ENCODE measurements at regions not wholly inside any gene's neighbourhood (a gene's known extent, or its start where the extent isn't known, plus 50 kb on each side); places are given as distances from the start of the nearest gene placed in this dataset.

DNA sequence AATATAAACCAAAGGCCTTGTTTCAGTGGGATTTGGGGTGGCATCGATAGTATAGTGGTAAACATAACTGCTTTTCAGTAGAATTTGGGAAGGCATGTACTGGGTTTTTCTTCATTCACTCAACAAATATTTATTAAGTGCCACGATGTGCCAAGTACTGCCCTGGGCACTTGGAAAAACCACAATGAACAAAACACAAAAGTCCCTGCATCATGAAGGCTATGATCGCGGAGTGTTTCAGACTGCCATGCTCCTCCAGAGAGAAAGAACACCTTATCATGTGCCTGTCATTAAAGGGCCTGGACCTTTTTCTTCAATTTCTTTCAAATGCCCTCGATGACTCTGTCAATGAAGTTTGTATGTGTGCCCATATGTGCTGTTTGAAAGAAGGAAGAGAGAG, 59.2 kb upstream of the CEP85L start:
- Histone ChIP-seq H2BK120ac (ENCODE audit: low read depth, low read length) (no peak overlapping the region), H2AK5ac (ENCODE audit: low read length) (no peak overlapping the region), H3K79me2 (ENCODE audit: control insufficient read depth, insufficient read depth, low read length) (no peaks in the 10 kb centered on the region), H3K4ac (ENCODE audit: low read depth, low read length) (no peak overlapping the region), H3K27me3 (ENCODE audit: insufficient read depth, low read length, poor library complexity) (no peaks in the 10 kb centered on the region), H2BK5ac (ENCODE audit: low read length) (peak overlapping the region; percentile 0), H3K56ac (ENCODE audit: low read length) (no peak overlapping the region), H3K27ac (ENCODE audit: low read depth, low read length) (no peak overlapping the region), H4K8ac (ENCODE audit: low read depth, low read length) (no peak overlapping the region), H2BK15ac (replicated peaks; ENCODE audit: low read depth) (no peak overlapping the region), H3K36me3 (ENCODE audit: control insufficient read depth, insufficient read depth, low read length) (no peaks in the 10 kb centered on the region), H3K23ac (ENCODE audit: low read length) (no peak overlapping the region), H3K4me2 (ENCODE audit: low read length) (no peak overlapping the region), H3K9ac (ENCODE audit: low read length) (no peak overlapping the region), H3K79me1 (ENCODE audit: low read length) (no peaks in the 10 kb centered on the region), H3K4me1 (ENCODE audit: control insufficient read depth, low read depth, low read length) (peaks cover 8% of the 10 kb centered on the region), H4K5ac (ENCODE audit: low read length) (no peak overlapping the region), H3K4me3 (ENCODE audit: low read length) (no peak overlapping the region), H3K18ac (ENCODE audit: low read length) (no peak overlapping the region)
- no peak for DNase-seq
- WGBS (ENCODE audit: extremely low coverage, insufficient coverage, low lambda C conversion rate), result no CpG with 5 or more reads among the region's 5 CpGs

DNA sequence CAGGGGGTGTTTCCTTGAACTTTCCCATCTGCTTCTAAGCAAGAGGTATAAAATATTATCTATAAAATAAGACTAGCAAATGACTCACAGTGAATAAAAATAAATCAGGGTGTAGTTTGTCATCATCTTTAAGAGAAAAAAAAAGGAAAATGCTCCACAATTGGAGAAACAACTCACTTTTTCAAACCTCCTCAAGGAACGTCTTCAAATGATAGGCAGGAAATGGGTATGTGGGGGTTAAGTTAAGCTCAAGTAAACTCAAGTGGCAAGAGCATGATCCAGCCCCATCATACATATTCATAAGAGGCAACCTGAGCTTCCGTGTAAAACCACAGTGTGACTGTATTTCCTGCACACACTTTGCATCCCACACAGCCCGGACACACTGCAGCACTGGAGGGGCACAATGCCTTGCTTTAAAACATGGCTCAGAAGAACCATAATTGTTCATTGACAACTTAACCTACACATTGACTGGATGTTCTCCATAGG, 58.5 kb upstream of the CEP85L start:
- Histone ChIP-seq H4K8ac (ENCODE audit: low read depth, low read length) (no peak overlapping the region), H3K4me3 (ENCODE audit: low read length) (no peak overlapping the region), H3K4me2 (ENCODE audit: low read length) (peak overlapping the region; percentile 12), H3K4ac (ENCODE audit: low read depth, low read length) (no peak overlapping the region), H3K79me2 (ENCODE audit: control insufficient read depth, insufficient read depth, low read length) (no peaks in the 10 kb centered on the region), H2BK15ac (replicated peaks; ENCODE audit: low read depth) (no peak overlapping the region), H3K36me3 (ENCODE audit: control insufficient read depth, insufficient read depth, low read length) (no peaks in the 10 kb centered on the region), H2BK5ac (ENCODE audit: low read length) (peak overlapping the region; percentile 80), H3K18ac (ENCODE audit: low read length) (peak overlapping the region; percentile 20), H3K27me3 (ENCODE audit: insufficient read depth, low read length, poor library complexity) (no peaks in the 10 kb centered on the region), H3K27ac (ENCODE audit: low read depth, low read length) (peak overlapping the region; percentile 13), H4K5ac (ENCODE audit: low read length) (no peak overlapping the region), H2BK120ac (ENCODE audit: low read depth, low read length) (no peak overlapping the region), H2AK5ac (ENCODE audit: low read length) (no peak overlapping the region), H3K23ac (ENCODE audit: low read length) (no peak overlapping the region), H3K56ac (ENCODE audit: low read length) (peak overlapping the region; percentile 72), H3K79me1 (ENCODE audit: low read length) (no peaks in the 10 kb centered on the region), H3K9ac (ENCODE audit: low read length) (no peak overlapping the region), H3K4me1 (ENCODE audit: control insufficient read depth, low read depth, low read length) (peaks cover 13% of the 10 kb centered on the region)
- no CpG with 5 or more reads among the region's 3 CpGs for WGBS (ENCODE audit: extremely low coverage, insufficient coverage, low lambda C conversion rate)
- DNase-seq, result peak; percentile 76

DNA sequence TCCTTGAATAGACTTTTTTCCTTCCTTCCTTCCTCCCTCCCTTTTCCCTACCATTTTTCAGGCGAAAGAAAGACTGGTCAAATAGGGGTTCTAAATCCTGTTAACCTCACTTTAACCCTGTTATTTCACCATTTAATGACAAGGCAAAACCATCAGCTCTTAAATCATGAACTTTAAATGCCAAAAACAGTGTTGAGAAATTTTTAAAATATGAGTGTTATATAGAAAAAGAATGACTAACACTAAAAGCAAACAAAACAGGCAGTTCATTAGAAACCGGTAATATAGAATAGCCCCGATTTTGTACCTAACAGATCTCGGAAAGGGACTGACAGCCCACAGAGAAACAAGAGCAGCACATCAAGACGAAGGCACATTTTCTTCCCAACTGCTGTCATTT, 57.4 kb upstream of the CEP85L start:
- Histone ChIP-seq H3K56ac (ENCODE audit: low read length) (peak overlapping the region; percentile 89), H3K18ac (ENCODE audit: low read length) (peak overlapping the region; percentile 87), H2BK120ac (ENCODE audit: low read depth, low read length) (no peak overlapping the region), H2AK5ac (ENCODE audit: low read length) (no peak overlapping the region), H3K4me2 (ENCODE audit: low read length) (peak overlapping the region; percentile 74), H3K4me3 (ENCODE audit: low read length) (peak overlapping the region; percentile 11), H3K79me2 (ENCODE audit: control insufficient read depth, insufficient read depth, low read length) (no peaks in the 10 kb centered on the region), H3K36me3 (ENCODE audit: control insufficient read depth, insufficient read depth, low read length) (no peaks in the 10 kb centered on the region), H3K4me1 (ENCODE audit: control insufficient read depth, low read depth, low read length) (peaks cover 15% of the 10 kb centered on the region), H2BK5ac (ENCODE audit: low read length) (peak overlapping the region; percentile 93), H3K9ac (ENCODE audit: low read length) (peak overlapping the region; percentile 60), H4K5ac (ENCODE audit: low read length) (no peak overlapping the region), H2BK15ac (replicated peaks; ENCODE audit: low read depth) (no peak overlapping the region), H3K27ac (ENCODE audit: low read depth, low read length) (peak overlapping the region; percentile 39), H3K79me1 (ENCODE audit: low read length) (no peaks in the 10 kb centered on the region), H3K4ac (ENCODE audit: low read depth, low read length) (peak overlapping the region; percentile 39), H3K23ac (ENCODE audit: low read length) (no peak overlapping the region), H3K27me3 (ENCODE audit: insufficient read depth, low read length, poor library complexity) (no peaks in the 10 kb centered on the region), H4K8ac (ENCODE audit: low read depth, low read length) (no peak overlapping the region)
- no peak for DNase-seq
- no CpG with 5 or more reads among the region's 5 CpGs for WGBS (ENCODE audit: extremely low coverage, insufficient coverage, low lambda C conversion rate)

DNA sequence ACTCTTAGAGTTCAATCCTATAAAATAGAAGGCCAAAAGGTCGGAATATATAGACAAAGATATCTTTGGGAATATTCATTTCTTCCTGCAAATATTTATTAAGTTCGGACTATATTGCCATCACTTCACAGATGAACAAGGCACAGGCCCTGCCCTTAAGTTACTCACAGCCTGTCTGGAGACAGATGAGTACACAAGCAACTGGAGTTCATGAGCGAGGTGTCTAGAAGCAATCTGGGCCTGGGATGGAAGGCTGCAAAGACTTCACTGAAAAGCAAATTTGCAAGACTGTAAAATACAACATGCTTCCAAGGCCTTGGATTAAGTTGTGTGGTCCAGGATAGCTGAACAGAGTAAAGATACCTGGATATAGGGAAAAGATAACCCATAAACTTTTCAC, 56.7 kb upstream of the CEP85L start:
- Histone ChIP-seq H2BK120ac (ENCODE audit: low read depth, low read length) (no peak overlapping the region), H3K18ac (ENCODE audit: low read length) (peak overlapping the region; percentile 9), H3K27me3 (ENCODE audit: insufficient read depth, low read length, poor library complexity) (no peaks in the 10 kb centered on the region), H4K5ac (ENCODE audit: low read length) (no peak overlapping the region), H3K36me3 (ENCODE audit: control insufficient read depth, insufficient read depth, low read length) (no peaks in the 10 kb centered on the region), H3K79me1 (ENCODE audit: low read length) (no peaks in the 10 kb centered on the region), H3K4me3 (ENCODE audit: low read length) (no peak overlapping the region), H2BK15ac (replicated peaks; ENCODE audit: low read depth) (no peak overlapping the region), H2BK5ac (ENCODE audit: low read length) (peak overlapping the region; percentile 29), H3K56ac (ENCODE audit: low read length) (peak overlapping the region; percentile 35), H2AK5ac (ENCODE audit: low read length) (peak overlapping the region; percentile 66), H3K4me1 (ENCODE audit: control insufficient read depth, low read depth, low read length) (peaks cover 15% of the 10 kb centered on the region), H3K4me2 (ENCODE audit: low read length) (no peak overlapping the region), H3K79me2 (ENCODE audit: control insufficient read depth, insufficient read depth, low read length) (no peaks in the 10 kb centered on the region), H3K27ac (ENCODE audit: low read depth, low read length) (no peak overlapping the region), H3K9ac (ENCODE audit: low read length) (peak overlapping the region; percentile 18), H3K4ac (ENCODE audit: low read depth, low read length) (no peak overlapping the region), H4K8ac (ENCODE audit: low read depth, low read length) (no peak overlapping the region), H3K23ac (ENCODE audit: low read length) (no peak overlapping the region)
- no CpG with 5 or more reads among the region's 3 CpGs for WGBS (ENCODE audit: extremely low coverage, insufficient coverage, low lambda C conversion rate)
- peak; percentile 3 for DNase-seq

DNA sequence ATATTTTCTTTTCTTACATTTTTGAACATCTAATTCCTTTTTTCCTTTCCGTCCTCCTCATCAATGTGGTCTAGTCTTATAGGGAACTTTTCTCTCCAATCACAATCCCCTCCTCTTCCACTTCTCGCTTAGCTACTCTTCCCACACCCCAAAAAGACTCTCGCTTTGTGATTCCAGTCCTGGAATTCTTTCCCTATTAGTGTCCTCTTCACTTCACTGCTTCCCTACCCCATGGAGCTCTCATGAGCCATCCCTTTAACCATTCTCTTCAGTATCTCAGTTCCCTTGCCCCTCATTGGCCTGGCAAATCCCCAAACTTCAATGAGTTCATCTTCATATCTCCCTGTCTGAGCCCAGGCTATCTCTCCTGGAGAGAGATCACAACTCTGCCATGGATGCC, 55.3 kb upstream of the CEP85L start:
- WGBS (ENCODE audit: extremely low coverage, insufficient coverage, low lambda C conversion rate), result no CpG with 5 or more reads among the region's 3 CpGs
- Histone ChIP-seq H3K36me3 (ENCODE audit: control insufficient read depth, insufficient read depth, low read length) (no peaks in the 10 kb centered on the region), H2AK5ac (ENCODE audit: low read length) (no peak overlapping the region), H3K4ac (ENCODE audit: low read depth, low read length) (peak overlapping the region; percentile 41), H4K5ac (ENCODE audit: low read length) (no peak overlapping the region), H3K79me1 (ENCODE audit: low read length) (no peaks in the 10 kb centered on the region), H3K27me3 (ENCODE audit: insufficient read depth, low read length, poor library complexity) (no peaks in the 10 kb centered on the region), H3K18ac (ENCODE audit: low read length) (no peak overlapping the region), H2BK15ac (replicated peaks; ENCODE audit: low read depth) (no peak overlapping the region), H3K79me2 (ENCODE audit: control insufficient read depth, insufficient read depth, low read length) (no peaks in the 10 kb centered on the region), H3K56ac (ENCODE audit: low read length) (no peak overlapping the region), H3K23ac (ENCODE audit: low read length) (no peak overlapping the region), H4K8ac (ENCODE audit: low read depth, low read length) (no peak overlapping the region), H2BK120ac (ENCODE audit: low read depth, low read length) (no peak overlapping the region), H2BK5ac (ENCODE audit: low read length) (no peak overlapping the region), H3K27ac (ENCODE audit: low read depth, low read length) (no peak overlapping the region), H3K4me2 (ENCODE audit: low read length) (no peak overlapping the region), H3K4me3 (ENCODE audit: low read length) (no peak overlapping the region), H3K4me1 (ENCODE audit: control insufficient read depth, low read depth, low read length) (peaks cover 15% of the 10 kb centered on the region), H3K9ac (ENCODE audit: low read length) (no peak overlapping the region)
- peak; percentile 71 for DNase-seq

All from mesendoderm (in vitro differentiated cells).